ENCODE measurements at regions not wholly inside any gene's neighbourhood (a gene's known extent, or its start where the extent isn't known, plus 50 kb on each side); places are given as distances from the start of the nearest gene placed in this dataset.

GRCh38 chr2:106606652-106607051 is 119.5 kb downstream of the CD8B2 start:
- in situ Hi-C loops (cut with MboI; ENCODE audit: low sequenced_read_pairs) = no loop called here
- Histone ChIP-seq H3K4me1 (no peaks in the 10 kb centered on the region), H3K9me3 (no peaks in the 10 kb centered on the region), H3K27me3 (ENCODE audit: low read depth) (no peaks in the 10 kb centered on the region), H3K36me3 (replicated peaks) (no peaks in the 10 kb centered on the region), H3K4me3 (no peak overlapping the region)
- no peak for DNase-seq (ENCODE audit: low spot score in 2 of 2)

DNA sequence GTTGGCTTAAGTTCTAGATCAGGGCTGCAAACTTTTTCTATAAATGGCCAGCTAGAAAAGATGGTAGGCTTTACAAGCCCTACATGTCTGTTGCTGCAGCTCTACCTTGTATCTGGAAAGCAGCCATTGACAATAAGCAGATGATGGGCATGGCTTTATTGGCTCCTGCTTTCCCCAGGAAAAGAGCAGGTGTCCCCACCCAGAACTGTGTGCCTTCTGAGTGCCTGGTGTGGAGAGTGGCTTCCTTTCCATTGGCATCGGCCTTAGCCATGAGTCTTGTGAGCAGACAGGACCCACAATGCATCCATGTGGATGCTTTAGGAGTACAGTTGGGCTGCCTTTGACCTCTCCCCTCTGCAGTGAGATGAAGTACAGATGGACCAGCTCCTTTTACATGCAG is 120.2 kb downstream of the CD8B2 start:
- H3K36me3 ChIP-seq (replicated peaks) = no peaks in the 10 kb centered on the region
- in situ Hi-C loops (cut with MboI; ENCODE audit: low sequenced_read_pairs) = no loop called here
- no peaks in the 10 kb centered on the region for H3K9me3 ChIP-seq
- H3K4me3 ChIP-seq = no peak overlapping the region
- H3K27me3 ChIP-seq (ENCODE audit: low read depth) = no peaks in the 10 kb centered on the region
- no peaks in the 10 kb centered on the region for H3K4me1 ChIP-seq
- no peak for DNase-seq (ENCODE audit: low spot score in 2 of 2)

DNA sequence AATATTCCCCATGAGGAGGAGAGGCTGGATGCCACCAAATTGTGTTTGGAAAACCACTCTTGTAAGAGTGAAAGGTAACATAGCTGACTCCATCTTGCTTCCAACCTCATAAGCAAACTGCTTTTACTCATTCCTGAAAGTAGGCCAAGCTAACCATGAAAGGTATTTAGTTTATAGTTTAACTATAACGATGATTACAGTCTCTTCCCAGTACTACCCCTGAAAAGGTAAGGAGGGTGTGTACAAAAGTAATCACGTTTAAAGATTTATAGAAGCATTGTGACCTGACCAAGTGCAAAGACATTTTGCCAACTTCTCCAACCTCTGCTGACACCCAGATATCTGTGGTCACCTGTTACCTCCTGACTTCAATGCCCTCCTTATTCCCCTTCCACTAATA is 122.6 kb downstream of the CD8B2 start:
- Histone ChIP-seq H3K9me3 (no peaks in the 10 kb centered on the region), H3K4me3 (no peak overlapping the region), H3K36me3 (replicated peaks) (no peaks in the 10 kb centered on the region), H3K4me1 (no peaks in the 10 kb centered on the region), H3K27me3 (ENCODE audit: low read depth) (no peaks in the 10 kb centered on the region)
- no peak for DNase-seq (ENCODE audit: low spot score in 2 of 2)
- in situ Hi-C loops (cut with MboI; ENCODE audit: low sequenced_read_pairs) = no loop called here

GRCh38 chr2:106614511-106615291 is 127.5 kb downstream of the CD8B2 start:
- no peaks in the 10 kb centered on the region for H3K27me3 ChIP-seq (ENCODE audit: low read depth)
- no peaks in the 10 kb centered on the region for H3K36me3 ChIP-seq (replicated peaks)
- no peak overlapping the region for H3K4me3 ChIP-seq
- in situ Hi-C loops (cut with MboI; ENCODE audit: low sequenced_read_pairs) = no loop called here
- no peaks in the 10 kb centered on the region for H3K9me3 ChIP-seq
- no peak for DNase-seq (ENCODE audit: low spot score in 2 of 2)
- no peaks in the 10 kb centered on the region for H3K4me1 ChIP-seq

GRCh38 chr2:106618614-106619013 is 131.4 kb downstream of the CD8B2 start:
- Histone ChIP-seq H3K36me3 (replicated peaks) (no peaks in the 10 kb centered on the region), H3K9me3 (no peaks in the 10 kb centered on the region), H3K4me3 (no peak overlapping the region), H3K4me1 (no peaks in the 10 kb centered on the region), H3K27me3 (ENCODE audit: low read depth) (no peaks in the 10 kb centered on the region)
- in situ Hi-C loops (cut with MboI; ENCODE audit: low sequenced_read_pairs) = no loop called here
- no peak for DNase-seq (ENCODE audit: low spot score in 2 of 2)

DNA sequence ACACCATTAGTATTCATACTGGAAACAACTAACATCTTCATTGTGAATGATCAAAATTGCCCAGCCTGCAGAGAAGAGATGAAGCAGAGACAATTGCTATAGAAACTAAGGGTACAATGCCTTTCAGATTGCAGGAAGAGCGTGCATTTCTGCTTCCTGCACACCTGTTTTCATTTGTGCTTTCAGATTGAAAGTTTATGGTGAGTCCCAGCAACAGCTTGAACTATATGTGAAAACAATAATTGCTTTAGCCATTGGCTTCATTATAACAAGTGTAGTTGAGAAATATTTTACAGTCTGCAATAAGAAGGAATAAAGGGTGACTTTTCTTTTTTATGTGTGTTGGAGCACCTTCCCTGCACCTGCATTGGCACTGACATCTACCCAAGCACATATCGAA is 136.3 kb downstream of the CD8B2 start:
- in situ Hi-C loops (cut with MboI; ENCODE audit: low sequenced_read_pairs) = no loop called here
- H3K27me3 ChIP-seq (ENCODE audit: low read depth) = no peaks in the 10 kb centered on the region
- no peak overlapping the region for H3K4me3 ChIP-seq
- H3K4me1 ChIP-seq = no peaks in the 10 kb centered on the region
- no peaks in the 10 kb centered on the region for H3K9me3 ChIP-seq
- DNase-seq (ENCODE audit: low spot score in 2 of 2) = no peak
- no peaks in the 10 kb centered on the region for H3K36me3 ChIP-seq (replicated peaks)

DNA sequence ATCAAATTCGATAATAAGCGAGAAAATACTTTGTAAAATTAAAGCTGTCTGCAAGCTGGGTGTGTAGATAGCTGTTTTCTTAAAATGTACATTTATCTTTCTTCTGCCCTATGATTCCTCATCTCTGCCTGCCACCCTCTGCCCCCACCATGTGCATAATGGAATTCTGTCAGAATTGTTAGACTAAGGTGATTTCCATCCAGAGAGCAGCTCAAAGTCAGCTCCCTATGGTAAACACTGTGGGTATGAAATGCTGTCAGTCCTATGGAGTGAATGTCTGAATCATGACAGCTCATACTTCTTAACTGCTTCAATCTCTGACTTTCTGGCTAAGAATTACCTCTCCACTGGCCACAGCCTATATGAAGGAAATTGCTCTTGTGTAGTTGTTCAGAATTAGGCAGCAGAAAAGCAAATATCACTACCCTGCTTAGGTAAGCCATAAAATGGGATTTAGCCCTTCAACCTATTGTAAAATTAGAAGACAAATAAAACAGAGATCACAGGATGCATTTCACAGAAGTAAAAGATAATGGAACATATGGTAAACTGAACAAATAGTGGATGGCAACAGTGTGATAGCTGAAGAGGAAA is 137.7 kb downstream of the CD8B2 start:
- DNase-seq (ENCODE audit: low spot score in 2 of 2) = no peak
- Histone ChIP-seq H3K4me3 (no peak overlapping the region), H3K9me3 (no peaks in the 10 kb centered on the region), H3K36me3 (replicated peaks) (no peaks in the 10 kb centered on the region), H3K4me1 (no peaks in the 10 kb centered on the region), H3K27me3 (ENCODE audit: low read depth) (no peaks in the 10 kb centered on the region)
- in situ Hi-C loops (cut with MboI; ENCODE audit: low sequenced_read_pairs) = no loop called here

DNA sequence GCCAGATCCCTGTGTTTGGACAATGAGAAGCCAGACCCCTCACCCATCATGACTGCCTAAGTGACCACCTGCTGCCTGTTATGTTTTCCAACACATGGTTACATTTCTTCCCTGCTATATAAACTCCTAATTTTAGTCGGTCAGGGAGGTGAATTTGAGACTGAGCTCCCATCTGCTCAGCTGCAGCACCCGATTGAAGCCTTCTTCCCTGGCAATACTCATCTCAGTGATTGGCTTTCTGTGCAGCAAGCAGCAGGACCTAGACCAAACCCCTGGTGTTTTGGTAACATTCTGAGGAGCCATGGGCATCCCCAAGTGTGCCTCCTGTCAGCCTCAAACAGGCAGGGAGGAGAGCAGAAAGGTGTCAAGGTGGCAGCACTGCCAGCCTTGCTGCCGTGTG is 141.2 kb downstream of the CD8B2 start:
- no peaks in the 10 kb centered on the region for H3K4me1 ChIP-seq

GRCh38 chr2:106629981-106630380 is 142.8 kb downstream of the CD8B2 start:
- H3K27me3 ChIP-seq (ENCODE audit: low read depth) = no peaks in the 10 kb centered on the region
- no peak overlapping the region for H3K4me3 ChIP-seq
- DNase-seq (ENCODE audit: low spot score in 2 of 2) = no peak
- no peaks in the 10 kb centered on the region for H3K9me3 ChIP-seq
- H3K4me1 ChIP-seq = no peaks in the 10 kb centered on the region
- in situ Hi-C loops (cut with MboI; ENCODE audit: low sequenced_read_pairs) = no loop called here
- no peaks in the 10 kb centered on the region for H3K36me3 ChIP-seq (replicated peaks)

More for the DNA sequence above, 141.2 kb downstream of the CD8B2 start:
- Histone ChIP-seq H3K36me3 (replicated peaks) (no peaks in the 10 kb centered on the region), H3K4me3 (no peak overlapping the region), H3K9me3 (no peaks in the 10 kb centered on the region), H3K27me3 (ENCODE audit: low read depth) (no peaks in the 10 kb centered on the region)
- DNase-seq (ENCODE audit: low spot score in 2 of 2) = no peak
- in situ Hi-C loops (cut with MboI; ENCODE audit: low sequenced_read_pairs) = no loop called here

GRCh38 chr2:106631281-106631680 is 144.1 kb downstream of the CD8B2 start:
- Histone ChIP-seq H3K9me3 (no peaks in the 10 kb centered on the region), H3K4me3 (no peak overlapping the region), H3K4me1 (no peaks in the 10 kb centered on the region), H3K27me3 (ENCODE audit: low read depth) (no peaks in the 10 kb centered on the region), H3K36me3 (replicated peaks) (no peaks in the 10 kb centered on the region)
- no peak for DNase-seq (ENCODE audit: low spot score in 2 of 2)
- in situ Hi-C loops (cut with MboI; ENCODE audit: low sequenced_read_pairs) = no loop called here

GRCh38 chr2:106638043-106638442 is 150.9 kb downstream of the CD8B2 start:
- no peak for DNase-seq (ENCODE audit: low spot score in 2 of 2)
- no peaks in the 10 kb centered on the region for H3K4me1 ChIP-seq
- no peaks in the 10 kb centered on the region for H3K9me3 ChIP-seq
- H3K36me3 ChIP-seq (replicated peaks) = no peaks in the 10 kb centered on the region
- H3K4me3 ChIP-seq = no peak overlapping the region
- in situ Hi-C loops (cut with MboI; ENCODE audit: low sequenced_read_pairs) = no loop called here
- H3K27me3 ChIP-seq (ENCODE audit: low read depth) = no peaks in the 10 kb centered on the region

DNA sequence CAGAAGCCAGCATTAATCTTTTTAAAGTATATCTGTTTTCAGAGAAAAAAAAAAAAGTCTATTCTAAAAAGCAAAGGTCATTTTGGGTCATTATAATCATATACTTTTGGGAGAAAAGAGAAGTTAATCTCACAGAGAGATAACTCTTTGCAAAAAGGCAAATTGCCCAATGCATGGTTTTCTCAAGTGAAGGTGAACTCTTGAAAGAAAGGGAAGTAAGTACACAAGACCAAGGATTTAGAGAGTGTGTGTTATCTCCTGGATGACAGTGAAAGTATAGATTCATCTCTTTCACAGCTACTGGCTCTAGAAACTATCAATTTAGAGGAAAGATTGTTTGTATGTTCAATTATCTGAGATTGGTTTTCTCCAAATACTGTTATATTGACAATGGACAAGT is 151.4 kb downstream of the CD8B2 start:
- no peaks in the 10 kb centered on the region for H3K4me1 ChIP-seq
- no peak overlapping the region for H3K4me3 ChIP-seq
- no peaks in the 10 kb centered on the region for H3K27me3 ChIP-seq (ENCODE audit: low read depth)
- no peaks in the 10 kb centered on the region for H3K36me3 ChIP-seq (replicated peaks)
- H3K9me3 ChIP-seq = no peaks in the 10 kb centered on the region
- in situ Hi-C loops (cut with MboI; ENCODE audit: low sequenced_read_pairs) = no loop called here
- DNase-seq (ENCODE audit: low spot score in 2 of 2) = no peak

DNA sequence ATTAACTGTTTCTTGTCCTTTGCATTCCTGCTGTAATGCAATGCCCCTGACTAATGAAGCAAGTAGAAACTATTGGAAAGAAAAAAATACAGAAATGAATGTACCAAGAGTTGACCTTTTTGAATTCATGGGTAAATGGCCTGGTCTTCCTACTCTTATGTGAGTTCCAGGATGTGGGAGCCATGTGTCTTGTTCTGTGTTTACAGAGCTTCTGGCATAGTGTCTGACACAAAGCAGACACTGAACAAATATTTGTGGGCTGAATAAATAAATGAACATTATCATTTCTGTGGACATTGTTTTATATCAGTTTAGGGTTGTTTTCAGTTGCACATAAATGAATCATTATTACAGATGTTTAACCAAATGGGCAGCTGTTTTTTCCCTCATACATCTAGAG is 155.5 kb downstream of the CD8B2 start:
- Histone ChIP-seq H3K27me3 (ENCODE audit: low read depth) (no peaks in the 10 kb centered on the region), H3K9me3 (no peaks in the 10 kb centered on the region), H3K36me3 (replicated peaks) (no peaks in the 10 kb centered on the region), H3K4me1 (no peaks in the 10 kb centered on the region), H3K4me3 (no peak overlapping the region)
- in situ Hi-C loops (cut with MboI; ENCODE audit: low sequenced_read_pairs) = no loop called here
- no peak for DNase-seq (ENCODE audit: low spot score in 2 of 2)

DNA sequence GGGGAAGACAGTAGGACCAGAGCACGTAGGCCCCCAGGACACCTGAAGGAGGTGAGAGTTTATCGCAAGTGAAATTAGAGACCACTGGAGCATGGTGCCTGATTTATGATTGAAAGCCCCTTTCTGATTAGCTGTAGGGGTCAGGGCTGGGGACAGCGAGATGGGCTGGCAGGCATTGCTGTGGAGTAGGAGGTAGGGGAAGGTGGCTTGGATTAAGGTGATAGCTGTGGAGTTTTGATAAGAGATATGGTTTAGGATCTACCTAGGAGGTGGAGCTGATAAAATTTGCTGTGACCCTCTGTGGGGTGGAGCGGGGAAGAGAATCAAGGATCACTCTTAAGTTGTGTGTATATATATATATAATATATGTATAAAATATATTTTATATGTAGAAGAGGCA is 157.5 kb downstream of the CD8B2 start:
- Histone ChIP-seq H3K9me3 (no peaks in the 10 kb centered on the region), H3K27me3 (ENCODE audit: low read depth) (no peaks in the 10 kb centered on the region), H3K36me3 (replicated peaks) (no peaks in the 10 kb centered on the region), H3K4me1 (no peaks in the 10 kb centered on the region), H3K4me3 (no peak overlapping the region)
- DNase-seq (ENCODE audit: low spot score in 2 of 2) = no peak
- in situ Hi-C loops (cut with MboI; ENCODE audit: low sequenced_read_pairs) = no loop called here

DNA sequence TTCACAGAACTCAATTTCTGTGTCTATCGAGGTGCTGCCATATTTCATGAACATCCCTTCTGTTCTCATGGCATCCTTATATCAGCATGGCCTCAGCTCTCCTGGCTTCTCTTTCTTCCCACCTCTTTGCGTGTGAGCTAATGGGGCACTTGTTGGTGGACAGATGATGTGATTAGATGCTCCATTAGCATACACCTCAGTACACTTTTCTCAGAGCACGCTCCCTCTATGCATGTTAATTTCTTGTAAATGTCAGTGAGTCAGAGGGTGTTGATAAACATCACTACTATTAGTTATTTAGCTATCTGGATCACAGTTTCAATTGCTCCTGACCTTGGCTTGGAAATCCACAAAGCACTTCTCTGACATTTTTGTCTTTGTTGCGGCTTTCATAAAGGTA is 159.4 kb downstream of the CD8B2 start:
- DNase-seq (ENCODE audit: low spot score in 2 of 2) = no peak
- in situ Hi-C loops (cut with MboI; ENCODE audit: low sequenced_read_pairs) = no loop called here
- H3K9me3 ChIP-seq = no peaks in the 10 kb centered on the region
- H3K4me3 ChIP-seq = no peak overlapping the region
- H3K27me3 ChIP-seq (ENCODE audit: low read depth) = no peaks in the 10 kb centered on the region
- H3K36me3 ChIP-seq (replicated peaks) = no peaks in the 10 kb centered on the region
- no peaks in the 10 kb centered on the region for H3K4me1 ChIP-seq
